HepG2 (cell line): ENCODE measurements at regions not wholly inside any gene's neighbourhood (a gene's known extent, or its start where the extent isn't known, plus 50 kb on each side); places are given as distances from the start of the nearest gene placed in this dataset.

Source experiments
- ATAC-seq: fragments of 200-7000 bp; cut with Tn5 transposase; 3 replicates; pipeline ENCODE4 v1.9.1; 2020; ENCODE audit warnings: mild to moderate bottlenecking, moderate library complexity
- BruUV-seq: library from RNA; stranded (reverse); fragments of 400-500 nt; replicated peaks from 2 replicates; lab custom pipeline; 2021; lab: Mats Ljungman, UMichigan
- CTCF ChIA-PET: fragments of 300-600 bp; formaldehyde crosslinking; extraction: SDS; loops from one replicate; lab custom pipeline; 2021; ENCODE audit warnings: low total read pairs, inconsistent platforms, low intra/inter-chr PET ratio; lab: Yijun Ruan, JAX
- POLR2A ChIA-PET: fragments of 350-600 bp; sonication (Branson Sonifier 250); formaldehyde crosslinking; loops from one replicate; lab custom pipeline; 2020; ENCODE audit warnings: antibody characterized with exemption, inconsistent platforms; lab: Yijun Ruan, JAX
- DNase-seq: peaks from one replicate; pipeline ENCODE4 v3.0.0-alpha.2; 2015; ENCODE audit warnings: low spot score
- FAIRE-seq: peaks from 3 replicates; lab custom pipeline; 2011; peaks lifted over from hg19 to GRCh38; lab: Jason Lieb, UNC
- H2AFZ ChIP-seq: one replicate; pipeline ENCODE4 v1.6.1; 2011; ENCODE audit warnings: low read length, inconsistent platforms
- H3K27ac ChIP-seq: fragments of 300-600 bp; 3 replicates; pipeline ENCODE4 v1.8.0; 2011; ENCODE audit warnings: mixed run types, mild to moderate bottlenecking, mixed read lengths, low read length, inconsistent platforms; ENCODE audit not compliant: insufficient read depth; ENCODE audit errors: extremely low read length
- H3K27me3 ChIP-seq, 2 experiments: fragments of 200-600 bp in 1 of 2; 2 replicates in 1 of 2; 3 replicates in 1 of 2; pipeline versions ENCODE4 v1.6.0 to v1.8.0; 2011; ENCODE audit warnings: low read length in 2 of 2, mild to moderate bottlenecking in 2 of 2, moderate library complexity in 2 of 2, inconsistent platforms in 1 of 2; ENCODE audit not compliant: insufficient read depth in 2 of 2, control insufficient read depth in 1 of 2
- H3K36me3 ChIP-seq, 2 experiments: fragments of 200-600 bp in 1 of 2; replicated peaks in 1 of 2; 2 replicates in 1 of 2; 3 replicates in 1 of 2; pipeline versions ENCODE4 v1.5.1 to v1.8.0; 2011; ENCODE audit warnings: low read length in 2 of 2, inconsistent platforms in 1 of 2; ENCODE audit not compliant: insufficient read depth in 2 of 2, control insufficient read depth in 1 of 2
- H3K4me1 ChIP-seq: 2 replicates; pipeline ENCODE4 v1.5.1; 2012; ENCODE audit warnings: low read length, inconsistent platforms; ENCODE audit not compliant: insufficient read depth
- H3K4me2 ChIP-seq: 2 replicates; pipeline ENCODE4 v1.6.0; 2011; ENCODE audit warnings: low read depth, low read length, inconsistent platforms
- H3K4me3 ChIP-seq, 3 experiments: fragments of 200-600 bp in 1 of 3; sonication (generic), shearing (Covaris generic) in 1 of 3; replicated peaks in 1 of 3; 2 replicates each; pipeline ENCODE4 v1.5.1; 2011 to 2016; ENCODE audit warnings: low read length in 3 of 3, inconsistent platforms in 2 of 3, low read depth in 2 of 3, mild to moderate bottlenecking in 2 of 3, control low read depth in 1 of 3, mixed read lengths in 1 of 3; ENCODE audit not compliant: insufficient read depth in 1 of 3
- H3K79me2 ChIP-seq: one replicate; pipeline ENCODE4 v1.6.1; 2011; ENCODE audit warnings: low read length, inconsistent platforms; ENCODE audit not compliant: insufficient read depth
- H3K9ac ChIP-seq: 2 replicates; pipeline ENCODE4 v1.6.0; 2011; ENCODE audit warnings: mild to moderate bottlenecking, low read depth, low read length, inconsistent platforms; ENCODE audit not compliant: insufficient read depth
- H3K9me3 ChIP-seq: 2 replicates; pipeline ENCODE4 v1.5.1; 2012; ENCODE audit warnings: mild to moderate bottlenecking, low read length
- H4K20me1 ChIP-seq: 2 replicates; pipeline ENCODE4 v1.6.0; 2011; ENCODE audit warnings: inconsistent platforms, mild to moderate bottlenecking, low read length, moderate library complexity; ENCODE audit not compliant: insufficient read depth
- ARNT2 ChIP-seq: sonication (generic); formaldehyde crosslinking; IDR thresholded peaks from 2 replicates; pipeline ENCODE4 v1.8.0; 2022; ENCODE audit warnings: mild to moderate bottlenecking, low read depth, missing genetic modification reagents, moderate library complexity
- DR1 ChIP-seq: sonication (generic); formaldehyde crosslinking; IDR thresholded peaks from 2 replicates; pipeline ENCODE4 v1.8.0; 2021; ENCODE audit warnings: mild to moderate bottlenecking, missing genetic modification reagents, inconsistent platforms
- E2F1 ChIP-seq: sonication (generic); formaldehyde crosslinking; IDR thresholded peaks from 2 replicates; pipeline ENCODE4 v1.5.0; 2020; ENCODE audit warnings: missing genetic modification reagents
- EED ChIP-seq: sonication (generic); formaldehyde crosslinking; IDR thresholded peaks from 2 replicates; pipeline ENCODE4 v1.5.0; 2020; ENCODE audit warnings: mild to moderate bottlenecking, missing genetic modification reagents
- ETV5 ChIP-seq: IDR thresholded peaks from 2 replicates; pipeline ENCODE4 v1.6.1; 2018; ENCODE audit warnings: missing biosample characterization, missing genetic modification reagents, inconsistent platforms, borderline replicate concordance
- HDAC1 ChIP-seq: sonication (generic); formaldehyde crosslinking; IDR thresholded peaks from 2 replicates; pipeline ENCODE4 v1.5.1; 2020; ENCODE audit warnings: mild to moderate bottlenecking, missing genetic modification reagents
- IRX3 ChIP-seq: sonication (generic); formaldehyde crosslinking; IDR thresholded peaks from 2 replicates; pipeline ENCODE4 v1.8.1; 2023; ENCODE audit warnings: mild to moderate bottlenecking, low read depth, missing genetic modification reagents, borderline replicate concordance
- MAFK ChIP-seq, 2 experiments: IDR thresholded peaks in 1 of 2; conservative IDR thresholded peaks in 1 of 2; 2 replicates each; pipeline ENCODE4 v1.6.1; 2011; ENCODE audit warnings: improper control_type of control experiment in 2 of 2, low read length in 2 of 2
- MZF1 ChIP-seq: sonication (generic); formaldehyde crosslinking; IDR thresholded peaks from 2 replicates; pipeline ENCODE4 v1.8.1; 2023; ENCODE audit warnings: mild to moderate bottlenecking, missing genetic modification reagents, borderline replicate concordance
- RCOR2 ChIP-seq: IDR thresholded peaks from 2 replicates; pipeline ENCODE4 v1.6.1; 2016; ENCODE audit warnings: missing biosample characterization, missing genetic modification reagents
- SMC3 ChIP-seq: IDR thresholded peaks from 2 replicates; pipeline ENCODE4 v1.6.1; 2011; ENCODE audit warnings: low read length, improper control_type of control experiment
- TBX2 ChIP-seq: sonication (generic); formaldehyde crosslinking; IDR thresholded peaks from 2 replicates; pipeline ENCODE4 v1.5.0; 2020; ENCODE audit warnings: missing genetic modification reagents, mild to moderate bottlenecking, borderline replicate concordance
- ZFP82 ChIP-seq: sonication (generic); formaldehyde crosslinking; IDR thresholded peaks from 2 replicates; pipeline ENCODE4 v1.5.1; 2020; ENCODE audit warnings: mild to moderate bottlenecking, missing genetic modification reagents, borderline replicate concordance
- ZFY ChIP-seq: sonication (generic); formaldehyde crosslinking; IDR thresholded peaks from 2 replicates; pipeline ENCODE4 v1.4.0; 2020; ENCODE audit warnings: missing genetic modification reagents
- ZNF775 ChIP-seq: sonication (generic); formaldehyde crosslinking; IDR thresholded peaks from 2 replicates; pipeline ENCODE4 v1.4.0; 2020; ENCODE audit warnings: missing genetic modification reagents, mild to moderate bottlenecking, moderate library complexity, borderline replicate concordance
- WGBS: methylation state at CpG from one replicate; pipeline ENCODE4 v1.1.6; 2017; ENCODE audit warnings: low lambda C conversion rate; 5-methylcytosine and 5-hydroxymethylcytosine counted together
- in situ Hi-C: cut with HindIII; loops from 2 replicates; pipeline ENCODE4 v1.10.0; 2017; ENCODE audit warnings: low pct_unique_long_range_greater_than_20kb; ENCODE audit not compliant: extremely low pct_ligation_motif_present
- intact Hi-C: fragments of 100-400 bp; cut with micrococcal nuclease; formaldehyde crosslinking; loops from one replicate; pipeline ENCODE4 v1.10.0; 2022; ENCODE audit not compliant: unreplicated experiment
- TF ChIP-seq, protein P1 (sequence below): sonication (generic); formaldehyde crosslinking; IDR thresholded peaks from 2 replicates; pipeline ENCODE4 v1.4.0; 2020; ENCODE audit warnings: missing genetic modification reagents

DNA sequence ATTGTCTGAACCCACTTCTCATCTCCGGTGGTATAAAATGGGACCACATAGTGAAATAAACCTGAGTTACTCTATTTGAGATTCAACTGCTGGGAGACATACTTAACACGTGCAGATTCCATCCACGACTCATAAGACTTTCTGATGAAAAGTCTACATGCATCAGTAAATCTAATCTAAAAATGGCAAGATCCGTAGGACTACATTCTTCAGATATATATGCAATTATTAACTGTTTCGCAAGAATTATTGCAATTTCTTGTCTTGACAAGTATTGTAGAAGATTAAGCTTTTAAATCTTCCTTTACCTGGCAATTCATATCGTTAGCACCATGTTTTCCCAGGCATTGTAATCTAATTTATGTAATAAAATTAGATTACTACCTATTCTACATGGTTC lies 718.7 kb upstream of the CBLB start:
- BruUV-seq, result no TSS peak
- Histone ChIP-seq H3K4me1 (no peaks in the 10 kb centered on the region), H3K9me3 (no peaks in the 10 kb centered on the region), H4K20me1 (no peaks in the 10 kb centered on the region), H3K4me2 (no peak overlapping the region), H2AFZ (no peak overlapping the region), H3K36me3 (no peaks in the 10 kb centered on the region), H3K27me3 (no peaks in the 10 kb centered on the region), H3K9ac (no peak overlapping the region), H3K27ac (no peak overlapping the region), H3K4me3 (no peak overlapping the region), H3K79me2 (no peaks in the 10 kb centered on the region)
- intact Hi-C loops, result no loop called here
- DNase-seq (no peak), ATAC-seq (no peak), FAIRE-seq (no peak)
- in situ Hi-C loops, result no loop called here
- WGBS, result 18% methylated on average over 6 of the region's 6 CpGs
- ChIA-PET CTCF (no interaction called here), POLR2A (no interaction called here)
- TF ChIP-seq ZFP82 (CRISPR knock-in tag) (no peak), MZF1 (CRISPR knock-in tag) (no peak), EED (no peak)

GRCh38 chr3:106588739-106589138 lies 719.9 kb upstream of the CBLB start:
- 47% methylated on average over 1 of the region's 1 CpG for WGBS
- H3K4me1 ChIP-seq, result no peaks in the 10 kb centered on the region
- ATAC-seq (no peak), FAIRE-seq (no peak), DNase-seq (no peak)
- H3K4me3 ChIP-seq, result no peak overlapping the region
- no peak overlapping the region for H3K9ac ChIP-seq
- H3K36me3 ChIP-seq, result no peaks in the 10 kb centered on the region
- in situ Hi-C loops (no loop called here), intact Hi-C loops (no loop called here)
- no peaks in the 10 kb centered on the region for H3K27me3 ChIP-seq
- H3K79me2 ChIP-seq, result no peaks in the 10 kb centered on the region
- no peak overlapping the region for H2AFZ ChIP-seq
- ChIA-PET POLR2A (no interaction called here), CTCF (no interaction called here)
- H3K9me3 ChIP-seq, result no peaks in the 10 kb centered on the region
- H3K27ac ChIP-seq, result no peak overlapping the region
- no TSS peak for BruUV-seq
- H4K20me1 ChIP-seq, result no peaks in the 10 kb centered on the region
- no peak overlapping the region for H3K4me2 ChIP-seq
- TF ChIP-seq IRX3 (CRISPR knock-in tag), result no peak
- no peak for TF ChIP-seq ARNT2 (CRISPR knock-in tag)
- no peak for TF ChIP-seq HDAC1 (CRISPR knock-in tag)
- TF ChIP-seq MAFK (conservative IDR thresholded peaks at IDR 0.05 in 1 of 2, IDR thresholded peaks at IDR 0.05 in 1 of 2; ENCODE audit: low read length in 2 of 2), result no peak
- no peak for TF ChIP-seq ETV5
- no peak for TF ChIP-seq E2F1
- TF ChIP-seq SMC3, result no peak
- no peak for TF ChIP-seq RCOR2 (CRISPR knock-in tag)
- no peak for TF ChIP-seq TBX2 (CRISPR knock-in tag)
- TF ChIP-seq ZNF775 (CRISPR knock-in tag), result no peak
- TF ChIP-seq ZFY (CRISPR knock-in tag), result no peak
- no peak for TF ChIP-seq DR1 (CRISPR knock-in tag)
- TF ChIP-seq, protein P1, sequence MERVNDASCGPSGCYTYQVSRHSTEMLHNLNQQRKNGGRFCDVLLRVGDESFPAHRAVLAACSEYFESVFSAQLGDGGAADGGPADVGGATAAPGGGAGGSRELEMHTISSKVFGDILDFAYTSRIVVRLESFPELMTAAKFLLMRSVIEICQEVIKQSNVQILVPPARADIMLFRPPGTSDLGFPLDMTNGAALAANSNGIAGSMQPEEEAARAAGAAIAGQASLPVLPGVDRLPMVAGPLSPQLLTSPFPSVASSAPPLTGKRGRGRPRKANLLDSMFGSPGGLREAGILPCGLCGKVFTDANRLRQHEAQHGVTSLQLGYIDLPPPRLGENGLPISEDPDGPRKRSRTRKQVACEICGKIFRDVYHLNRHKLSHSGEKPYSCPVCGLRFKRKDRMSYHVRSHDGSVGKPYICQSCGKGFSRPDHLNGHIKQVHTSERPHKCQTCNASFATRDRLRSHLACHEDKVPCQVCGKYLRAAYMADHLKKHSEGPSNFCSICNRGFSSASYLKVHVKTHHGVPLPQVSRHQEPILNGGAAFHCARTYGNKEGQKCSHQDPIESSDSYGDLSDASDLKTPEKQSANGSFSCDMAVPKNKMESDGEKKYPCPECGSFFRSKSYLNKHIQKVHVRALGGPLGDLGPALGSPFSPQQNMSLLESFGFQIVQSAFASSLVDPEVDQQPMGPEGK, result no peak
